ENCODE measurements at regions not wholly inside any gene's neighbourhood (a gene's known extent, or its start where the extent isn't known, plus 50 kb on each side); places are given as distances from the start of the nearest gene placed in this dataset.

DNA sequence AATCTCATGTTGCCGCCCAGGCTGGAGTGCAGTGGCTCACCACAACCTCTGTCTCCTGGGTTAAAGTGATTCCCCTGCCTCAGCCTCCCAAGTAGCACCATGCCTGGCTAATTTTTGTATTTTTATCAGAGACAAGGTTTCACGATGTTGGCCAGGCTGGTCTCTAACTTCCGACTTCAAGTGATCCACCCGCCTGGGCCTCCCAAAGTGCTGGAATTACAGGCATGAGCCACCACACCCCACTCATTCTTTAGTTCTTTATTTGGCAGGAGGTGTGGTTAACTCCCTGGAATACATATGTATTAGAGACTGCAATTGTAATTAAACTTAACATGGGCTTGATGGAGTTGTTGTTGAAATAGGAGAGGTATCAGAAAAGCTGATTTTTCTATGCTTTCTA is 1396.9 kb upstream of the IGFBP7 start:
- TF ChIP-seq ZFX (IDR thresholded peaks at IDR 0.05; ENCODE audit: borderline replicate concordance) (no peak), CTCF (IDR thresholded peaks at IDR 0.05) (no peak)
- H3K27ac ChIP-seq, result no peak overlapping the region

GRCh38 chr4:58502839-58503238 is 1392.7 kb upstream of the IGFBP7 start:
- TF ChIP-seq CTCF (IDR thresholded peaks at IDR 0.05), result no peak
- no peak for TF ChIP-seq ZFX (IDR thresholded peaks at IDR 0.05; ENCODE audit: borderline replicate concordance)
- H3K27ac ChIP-seq, result no peak overlapping the region

DNA sequence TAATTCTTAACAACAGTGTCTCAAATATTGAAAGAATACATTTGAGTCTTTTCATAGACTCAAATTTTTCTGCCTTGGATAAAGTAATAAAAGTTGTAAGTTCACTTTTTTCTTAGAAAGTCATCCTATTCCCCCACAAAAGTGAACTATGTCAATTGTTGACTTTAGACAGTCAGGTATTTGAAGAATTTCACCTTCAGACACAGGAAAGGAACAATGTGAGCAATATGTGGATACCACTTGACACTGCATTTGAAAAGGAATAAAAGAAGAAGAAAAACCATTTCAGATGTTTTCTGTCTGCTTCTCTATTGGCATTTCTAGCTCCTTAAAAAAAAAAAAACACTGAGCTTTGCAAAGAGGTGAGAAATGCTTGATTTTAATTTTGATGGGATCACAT is 1389.0 kb upstream of the IGFBP7 start:
- no peak for TF ChIP-seq ZFX (IDR thresholded peaks at IDR 0.05; ENCODE audit: borderline replicate concordance)
- TF ChIP-seq CTCF (IDR thresholded peaks at IDR 0.05), result no peak

DNA sequence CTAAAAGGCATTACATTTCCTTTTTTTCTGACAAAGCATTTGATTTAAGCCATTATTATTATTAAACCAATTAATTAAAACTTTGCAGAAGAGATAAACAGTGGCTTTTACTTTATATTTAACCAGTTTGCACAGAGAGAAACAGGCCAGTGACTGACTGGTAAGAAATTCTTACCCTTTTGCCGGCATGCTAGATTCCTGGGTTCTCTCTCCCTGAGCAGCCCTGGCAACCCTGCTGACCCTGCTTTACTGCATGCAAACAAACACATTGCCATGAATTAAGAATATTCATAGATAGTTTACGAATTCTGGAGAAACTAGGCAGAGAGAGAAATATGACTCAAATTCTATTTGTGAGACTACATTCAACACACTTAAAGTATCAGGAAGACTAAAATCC is 1381.4 kb upstream of the IGFBP7 start:
- TF ChIP-seq CTCF (IDR thresholded peaks at IDR 0.05) (no peak), ZFX (IDR thresholded peaks at IDR 0.05; ENCODE audit: borderline replicate concordance) (no peak)
- H3K27ac ChIP-seq, result no peak overlapping the region

More for the DNA sequence above, 1389.0 kb upstream of the IGFBP7 start:
- no peak overlapping the region for H3K27ac ChIP-seq

DNA sequence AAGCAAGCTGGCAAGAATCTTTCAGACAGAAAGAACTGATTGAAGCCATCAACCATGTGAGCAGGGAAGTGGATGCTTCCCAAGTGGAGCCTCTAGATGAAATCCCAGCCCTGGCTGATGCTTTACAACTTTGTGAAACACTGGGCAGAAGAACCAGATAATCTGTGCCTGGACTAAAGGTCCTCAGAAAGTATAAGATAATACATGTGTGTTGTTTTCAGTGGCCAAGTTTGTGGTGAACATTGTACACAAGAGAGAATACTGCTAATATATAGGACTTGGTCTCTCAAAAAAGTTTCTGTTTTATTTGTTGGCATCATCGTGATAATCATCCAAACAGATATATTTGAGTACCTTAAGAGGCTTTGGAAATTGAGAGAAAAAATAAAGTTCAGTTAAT is 1367.8 kb upstream of the IGFBP7 start:
- TF ChIP-seq CTCF (IDR thresholded peaks at IDR 0.05), result no peak
- no peak for TF ChIP-seq ZFX (IDR thresholded peaks at IDR 0.05; ENCODE audit: borderline replicate concordance)
- H3K27ac ChIP-seq, result no peak overlapping the region

DNA sequence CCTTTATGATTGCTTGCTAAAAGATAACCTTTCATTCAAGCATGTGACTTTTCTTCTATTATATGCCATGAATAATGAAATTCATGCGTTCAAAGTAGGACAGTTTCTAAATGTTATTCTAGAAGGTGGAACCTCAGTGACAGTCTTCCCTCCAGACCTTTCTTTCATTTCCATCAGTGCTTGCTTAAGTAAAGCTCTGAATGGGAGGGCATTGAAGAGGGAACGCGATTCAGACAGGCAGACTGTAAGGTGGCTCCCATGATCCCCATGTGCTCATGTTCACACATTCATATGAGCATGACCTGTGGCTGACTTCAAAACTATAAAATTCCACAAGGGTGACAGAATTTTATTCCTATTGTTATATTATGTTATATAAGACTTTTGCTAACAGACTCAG is 1367.3 kb upstream of the IGFBP7 start:
- TF ChIP-seq ZFX (IDR thresholded peaks at IDR 0.05; ENCODE audit: borderline replicate concordance) (no peak), CTCF (IDR thresholded peaks at IDR 0.05) (no peak)
- no peak overlapping the region for H3K27ac ChIP-seq

DNA sequence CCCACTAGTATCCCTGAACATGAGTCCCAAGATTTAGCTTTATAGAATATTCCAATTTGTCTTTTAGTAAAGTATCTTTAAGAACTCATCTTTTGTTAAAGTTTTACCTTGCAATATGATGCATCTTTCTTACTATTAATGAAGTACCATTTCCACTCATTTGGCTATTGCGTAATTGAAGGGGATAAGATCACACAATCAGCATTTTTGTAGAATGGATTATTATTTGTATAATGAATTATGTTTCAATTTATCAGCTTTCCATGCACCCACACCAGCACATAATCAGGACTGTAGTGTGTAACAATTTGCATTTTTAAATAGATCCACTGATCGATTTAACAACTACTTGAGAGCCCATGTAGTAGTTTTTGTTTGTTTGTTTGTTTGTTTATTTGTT is 1364.9 kb upstream of the IGFBP7 start:
- H3K27ac ChIP-seq, result no peak overlapping the region
- TF ChIP-seq ZFX (IDR thresholded peaks at IDR 0.05; ENCODE audit: borderline replicate concordance) (no peak), CTCF (IDR thresholded peaks at IDR 0.05) (no peak)

Data from 22Rv1 (cell line).